ENCODE measurements at regions not wholly inside any gene's neighbourhood (a gene's known extent, or its start where the extent isn't known, plus 50 kb on each side); places are given as distances from the start of the nearest gene placed in this dataset.

DNA sequence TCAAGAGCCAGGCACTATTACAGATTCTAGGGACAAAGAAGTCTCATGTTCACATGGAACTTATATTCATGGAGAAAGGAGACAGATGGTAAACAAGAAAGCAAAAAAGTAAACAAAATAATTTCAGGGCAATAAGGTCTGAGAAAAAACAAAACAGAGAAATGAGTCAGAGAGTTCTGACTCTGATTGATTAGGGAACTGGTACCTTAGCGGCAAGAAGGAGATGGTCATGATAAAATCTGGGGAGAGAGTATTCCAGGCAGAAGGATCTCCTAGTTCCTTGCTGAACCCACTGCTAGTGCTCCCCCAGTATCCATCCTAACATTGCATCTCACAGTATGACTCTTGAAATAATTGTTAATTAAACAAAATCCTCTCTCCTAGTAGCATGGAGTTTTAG is 161.8 kb upstream of the KLF7 start:
- H3K4me3 ChIP-seq (ENCODE audit: low read depth, low read length), result no peak overlapping the region
- in situ Hi-C loops (cut with HindIII; ENCODE audit: low sequenced_read_pairs), result no loop called here
- TF ChIP-seq, protein P1, sequence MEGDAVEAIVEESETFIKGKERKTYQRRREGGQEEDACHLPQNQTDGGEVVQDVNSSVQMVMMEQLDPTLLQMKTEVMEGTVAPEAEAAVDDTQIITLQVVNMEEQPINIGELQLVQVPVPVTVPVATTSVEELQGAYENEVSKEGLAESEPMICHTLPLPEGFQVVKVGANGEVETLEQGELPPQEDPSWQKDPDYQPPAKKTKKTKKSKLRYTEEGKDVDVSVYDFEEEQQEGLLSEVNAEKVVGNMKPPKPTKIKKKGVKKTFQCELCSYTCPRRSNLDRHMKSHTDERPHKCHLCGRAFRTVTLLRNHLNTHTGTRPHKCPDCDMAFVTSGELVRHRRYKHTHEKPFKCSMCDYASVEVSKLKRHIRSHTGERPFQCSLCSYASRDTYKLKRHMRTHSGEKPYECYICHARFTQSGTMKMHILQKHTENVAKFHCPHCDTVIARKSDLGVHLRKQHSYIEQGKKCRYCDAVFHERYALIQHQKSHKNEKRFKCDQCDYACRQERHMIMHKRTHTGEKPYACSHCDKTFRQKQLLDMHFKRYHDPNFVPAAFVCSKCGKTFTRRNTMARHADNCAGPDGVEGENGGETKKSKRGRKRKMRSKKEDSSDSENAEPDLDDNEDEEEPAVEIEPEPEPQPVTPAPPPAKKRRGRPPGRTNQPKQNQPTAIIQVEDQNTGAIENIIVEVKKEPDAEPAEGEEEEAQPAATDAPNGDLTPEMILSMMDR (IDR thresholded peaks at IDR 0.05; ENCODE audit: low read depth, low read length), result no peak
- DNase-seq (ENCODE audit: low read depth, low spot score), result no peak

DNA sequence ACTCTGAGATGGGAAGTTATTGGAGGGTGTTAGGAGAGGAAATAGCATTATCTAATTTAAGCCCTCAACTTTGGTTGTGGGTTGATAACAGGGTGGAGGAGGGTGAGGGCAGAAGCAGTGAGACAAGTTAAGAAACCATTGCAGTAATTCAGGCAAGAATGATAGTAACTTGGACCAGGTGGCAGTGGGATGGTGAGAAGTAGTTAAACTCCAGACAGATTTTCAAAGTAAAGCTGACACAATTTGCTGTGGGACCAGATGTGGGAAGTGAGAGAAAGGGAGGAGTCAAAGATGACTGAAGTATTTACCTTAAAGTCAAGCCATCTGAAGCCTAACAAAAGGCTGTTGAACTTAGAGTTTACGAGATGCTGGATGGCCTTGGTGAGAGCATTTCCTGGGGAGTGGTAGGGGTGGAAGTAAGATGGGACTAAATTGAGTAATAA is 163.2 kb upstream of the KLF7 start:
- no peak for DNase-seq (ENCODE audit: low read depth, low spot score)
- in situ Hi-C loops (cut with HindIII; ENCODE audit: low sequenced_read_pairs), result no loop called here
- H3K4me3 ChIP-seq (ENCODE audit: low read depth, low read length), result no peak overlapping the region
- TF ChIP-seq, protein P1 (IDR thresholded peaks at IDR 0.05; ENCODE audit: low read depth, low read length), result no peak

DNA sequence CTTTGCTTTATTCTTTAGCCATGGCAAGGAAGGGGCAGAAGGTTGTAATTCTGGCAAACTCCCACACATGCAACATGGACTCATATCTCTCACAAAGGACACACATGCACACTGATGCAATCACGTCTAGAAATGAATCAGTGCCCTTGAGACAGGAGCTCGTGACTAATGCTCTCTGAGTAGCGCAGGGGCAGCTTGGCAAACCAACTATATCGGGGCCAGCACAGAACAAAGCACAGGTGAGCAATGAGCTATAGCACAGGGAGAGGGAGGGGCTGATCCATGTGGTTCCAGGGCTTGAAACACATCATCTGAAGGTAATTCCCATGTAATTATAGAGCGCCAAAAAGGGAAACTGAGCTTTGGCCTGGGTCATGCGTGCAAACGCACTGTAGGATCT is 165.2 kb upstream of the KLF7 start:
- TF ChIP-seq, protein P1 (IDR thresholded peaks at IDR 0.05; ENCODE audit: low read depth, low read length), result no peak
- H3K4me3 ChIP-seq (ENCODE audit: low read depth, low read length), result no peak overlapping the region
- DNase-seq (ENCODE audit: low read depth, low spot score), result peak; percentile 89
- in situ Hi-C loops (cut with HindIII; ENCODE audit: low sequenced_read_pairs), result no loop called here

DNA sequence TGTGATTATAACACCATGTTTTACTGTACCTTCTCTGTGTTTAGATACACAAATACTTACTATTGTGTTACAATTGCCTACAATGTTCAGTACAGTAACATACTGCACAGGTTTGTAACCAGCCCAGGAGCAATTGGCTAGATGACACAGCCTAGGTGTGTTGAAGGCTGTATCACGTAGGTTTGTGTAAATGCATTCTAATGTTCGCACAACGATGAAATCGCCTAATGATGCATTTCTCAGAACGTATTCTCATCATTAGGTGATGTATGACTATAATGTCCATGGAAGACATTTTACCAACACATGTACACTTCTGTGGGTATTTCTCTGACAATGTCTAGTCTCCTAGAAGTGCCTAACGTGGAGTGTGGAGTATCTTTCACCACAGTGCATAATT is 165.9 kb upstream of the KLF7 start:
- in situ Hi-C loops (cut with HindIII; ENCODE audit: low sequenced_read_pairs), result no loop called here
- no peak overlapping the region for H3K4me3 ChIP-seq (ENCODE audit: low read depth, low read length)
- TF ChIP-seq, protein P1 (IDR thresholded peaks at IDR 0.05; ENCODE audit: low read depth, low read length), result no peak
- DNase-seq (ENCODE audit: low read depth, low spot score), result no peak

DNA sequence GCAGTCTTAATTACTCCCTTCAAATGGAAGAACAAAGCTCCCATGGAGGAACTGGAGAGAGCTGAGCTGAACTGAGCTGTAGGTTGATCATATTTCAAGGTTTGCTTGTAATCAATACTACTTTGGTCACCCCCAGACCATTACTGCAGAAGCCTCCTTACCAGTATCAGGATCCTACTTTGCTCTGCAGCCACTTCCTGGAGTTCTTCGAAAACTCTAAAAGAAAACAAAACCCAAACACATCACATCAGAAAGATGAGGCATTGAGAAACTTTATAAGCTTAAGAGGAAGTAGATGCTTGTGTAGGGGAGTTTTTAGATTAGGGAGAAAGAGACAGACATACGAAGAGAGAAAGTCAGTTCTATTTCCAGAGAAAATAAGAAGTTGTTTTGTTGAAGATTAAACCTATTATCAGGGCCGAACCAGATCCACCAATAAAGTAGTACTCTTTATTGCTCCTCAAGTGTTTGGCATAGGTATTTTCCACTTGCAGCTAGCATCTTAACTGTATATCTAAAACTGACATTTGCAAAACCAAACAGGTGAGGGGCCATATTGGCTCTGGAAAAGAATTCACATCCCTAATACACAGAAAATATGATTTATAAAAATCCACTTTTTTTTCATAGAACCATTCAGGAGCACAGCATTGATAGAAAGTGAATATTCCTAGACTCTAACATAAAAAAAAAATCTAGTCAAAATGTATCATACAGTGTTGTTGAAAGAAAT is 166.9 kb upstream of the KLF7 start:
- no peak overlapping the region for H3K4me3 ChIP-seq (ENCODE audit: low read depth, low read length)
- in situ Hi-C loops (cut with HindIII; ENCODE audit: low sequenced_read_pairs), result no loop called here
- TF ChIP-seq, protein P1 (IDR thresholded peaks at IDR 0.05; ENCODE audit: low read depth, low read length), result no peak
- DNase-seq (ENCODE audit: low read depth, low spot score), result peak; percentile 27

DNA sequence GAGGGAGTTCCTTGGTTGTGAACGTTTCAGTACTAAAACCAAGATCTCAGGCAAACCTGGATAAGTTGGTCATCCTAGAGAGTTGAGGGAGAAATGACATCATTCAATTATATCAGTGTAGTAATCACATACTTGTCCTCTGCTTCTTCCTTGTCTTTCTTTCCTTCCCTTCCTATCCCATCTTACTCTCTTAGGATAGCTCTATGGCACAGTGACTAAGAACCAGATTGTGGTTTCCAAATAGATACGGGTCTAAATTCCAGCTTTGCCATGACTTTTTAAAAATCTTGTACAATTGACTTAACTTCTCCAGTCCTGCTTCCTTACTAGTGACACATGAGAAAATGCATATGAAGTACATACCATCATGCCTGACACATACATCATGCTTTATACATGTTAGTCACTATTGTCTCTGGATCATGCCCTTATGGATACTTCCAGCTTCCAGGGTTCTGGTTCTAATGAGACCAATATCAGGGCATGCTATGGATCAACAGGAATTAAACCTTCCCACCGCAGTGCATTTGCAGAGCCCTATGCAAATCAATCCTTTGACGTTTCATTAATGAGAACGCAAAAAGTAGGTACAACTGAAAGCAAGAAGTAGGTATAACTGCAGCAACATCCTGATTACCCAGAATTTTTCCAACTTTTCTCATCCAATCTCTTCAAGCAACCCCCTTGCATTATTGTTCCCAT is 168.0 kb upstream of the KLF7 start:
- H3K4me3 ChIP-seq (ENCODE audit: low read depth, low read length), result no peak overlapping the region
- DNase-seq (ENCODE audit: low read depth, low spot score), result peak; percentile 28
- TF ChIP-seq, protein P1 (IDR thresholded peaks at IDR 0.05; ENCODE audit: low read depth, low read length), result no peak
- in situ Hi-C loops (cut with HindIII; ENCODE audit: low sequenced_read_pairs), result no loop called here

All from astrocyte of the spinal cord (primary cell).